ENCODE measurements at regions not wholly inside any gene's neighbourhood (a gene's known extent, or its start where the extent isn't known, plus 50 kb on each side); places are given as distances from the start of the nearest gene placed in this dataset.
"Not testable (repeated sequence)": the region's sequence is repeated elsewhere in the genome, so short reads cannot be mapped to it uniquely, and the experiment has no call there.

- TF ChIP-seq FOXP2 (optimal IDR thresholded peaks at IDR 0.05; ENCODE audit: control extremely low read depth, extremely low read length, insufficient read depth) (no peak), EZH2 (IDR thresholded peaks at IDR 0.05) (no peak), POLR2AphosphoS5 (IDR thresholded peaks at IDR 0.05; ENCODE audit: borderline replicate concordance, low read depth, low read length) (no peak)
- Histone ChIP-seq H3K9ac (ENCODE audit: insufficient read length) (no peak overlapping the region), H3K4me3 (no peak overlapping the region), H3K27ac (no peak overlapping the region), H3K9me3 (ENCODE audit: low read depth, low read length) (no peaks in the 10 kb centered on the region), H3K36me3 (ENCODE audit: insufficient read depth, low read length) (no peaks in the 10 kb centered on the region)
- no peak for DNase-seq (ENCODE audit: low read depth, low spot score)
These were observed 170.7 kb upstream of the XIST start for GRCh38 chrX:74023203-74023602.

GRCh38 chrX:74018253-74018652 lies 165.7 kb upstream of the XIST start:
- Histone ChIP-seq H3K27ac (no peak overlapping the region), H3K9me3 (ENCODE audit: low read depth, low read length) (no peaks in the 10 kb centered on the region), H3K9ac (ENCODE audit: insufficient read length) (no peak overlapping the region), H3K36me3 (ENCODE audit: insufficient read depth, low read length) (no peaks in the 10 kb centered on the region), H3K4me3 (no peak overlapping the region)
- no peak for DNase-seq (ENCODE audit: low read depth, low spot score)
- no peak for TF ChIP-seq EZH2 (IDR thresholded peaks at IDR 0.05)
- TF ChIP-seq POLR2AphosphoS5 (IDR thresholded peaks at IDR 0.05; ENCODE audit: borderline replicate concordance, low read depth, low read length): no peak
- TF ChIP-seq FOXP2 (optimal IDR thresholded peaks at IDR 0.05; ENCODE audit: control extremely low read depth, extremely low read length, insufficient read depth): no peak

GRCh38 chrX:74015379-74016019 lies 163.0 kb upstream of the XIST start:
- H3K27ac ChIP-seq: no peak overlapping the region
- H3K9ac ChIP-seq (ENCODE audit: insufficient read length): no peak overlapping the region
- no peaks in the 10 kb centered on the region for H3K9me3 ChIP-seq (ENCODE audit: low read depth, low read length)
- no peak overlapping the region for H3K4me3 ChIP-seq
- TF ChIP-seq POLR2AphosphoS5 (IDR thresholded peaks at IDR 0.05; ENCODE audit: borderline replicate concordance, low read depth, low read length) (no peak), EZH2 (IDR thresholded peaks at IDR 0.05) (no peak), FOXP2 (optimal IDR thresholded peaks at IDR 0.05; ENCODE audit: control extremely low read depth, extremely low read length, insufficient read depth) (no peak)
- peak; percentile 72 for DNase-seq (ENCODE audit: low read depth, low spot score)
- H3K36me3 ChIP-seq (ENCODE audit: insufficient read depth, low read length): no peaks in the 10 kb centered on the region

GRCh38 chrX:74009041-74009440 lies 156.5 kb upstream of the XIST start:
- no peak for DNase-seq (ENCODE audit: low read depth, low spot score)
- peak overlapping the region; percentile 25; the same call in 1 of the 2 replicates for H3K27ac ChIP-seq
- H3K9me3 ChIP-seq (ENCODE audit: low read depth, low read length): no peaks in the 10 kb centered on the region
- H3K4me3 ChIP-seq: no peak overlapping the region
- H3K36me3 ChIP-seq (ENCODE audit: insufficient read depth, low read length): peaks cover 6% of the 10 kb centered on the region
- no peak for TF ChIP-seq POLR2AphosphoS5 (IDR thresholded peaks at IDR 0.05; ENCODE audit: borderline replicate concordance, low read depth, low read length)
- no peak for TF ChIP-seq FOXP2 (optimal IDR thresholded peaks at IDR 0.05; ENCODE audit: control extremely low read depth, extremely low read length, insufficient read depth)
- no peak for TF ChIP-seq EZH2 (IDR thresholded peaks at IDR 0.05)
- no peak overlapping the region for H3K9ac ChIP-seq (ENCODE audit: insufficient read length)

GRCh38 chrX:73992019-73992418 lies 139.5 kb upstream of the XIST start:
- H3K9me3 ChIP-seq (ENCODE audit: low read depth, low read length): peaks cover 4% of the 10 kb centered on the region; the same call in 1 of the 2 replicates
- no peak for TF ChIP-seq FOXP2 (optimal IDR thresholded peaks at IDR 0.05; ENCODE audit: control extremely low read depth, extremely low read length, insufficient read depth)
- TF ChIP-seq POLR2AphosphoS5 (IDR thresholded peaks at IDR 0.05; ENCODE audit: borderline replicate concordance, low read depth, low read length): no peak
- TF ChIP-seq EZH2 (IDR thresholded peaks at IDR 0.05): no peak
- H3K9ac ChIP-seq (ENCODE audit: insufficient read length): no peak overlapping the region
- no peak overlapping the region for H3K27ac ChIP-seq
- no peak overlapping the region for H3K4me3 ChIP-seq
- DNase-seq (ENCODE audit: low read depth, low spot score): no peak
- H3K36me3 ChIP-seq (ENCODE audit: insufficient read depth, low read length): peaks cover 57% of the 10 kb centered on the region

- no peak overlapping the region for H3K4me3 ChIP-seq
- no peaks in the 10 kb centered on the region for H3K9me3 ChIP-seq (ENCODE audit: low read depth, low read length)
- H3K36me3 ChIP-seq (ENCODE audit: insufficient read depth, low read length): peaks cover 48% of the 10 kb centered on the region
- TF ChIP-seq FOXP2 (optimal IDR thresholded peaks at IDR 0.05; ENCODE audit: control extremely low read depth, extremely low read length, insufficient read depth) (no peak), EZH2 (IDR thresholded peaks at IDR 0.05) (no peak), POLR2AphosphoS5 (IDR thresholded peaks at IDR 0.05; ENCODE audit: borderline replicate concordance, low read depth, low read length) (no peak)
- DNase-seq (ENCODE audit: low read depth, low spot score): no peak
- no peak overlapping the region for H3K9ac ChIP-seq (ENCODE audit: insufficient read length)
- H3K27ac ChIP-seq: no peak overlapping the region
These were observed 134.7 kb upstream of the XIST start for GRCh38 chrX:73987166-73987565.

GRCh38 chrX:73979551-73980131 lies 127.1 kb upstream of the XIST start:
- no peak overlapping the region for H3K9ac ChIP-seq (ENCODE audit: insufficient read length)
- peaks cover 28% of the 10 kb centered on the region for H3K36me3 ChIP-seq (ENCODE audit: insufficient read depth, low read length)
- TF ChIP-seq POLR2AphosphoS5 (IDR thresholded peaks at IDR 0.05; ENCODE audit: borderline replicate concordance, low read depth, low read length) (no peak), FOXP2 (optimal IDR thresholded peaks at IDR 0.05; ENCODE audit: control extremely low read depth, extremely low read length, insufficient read depth) (no peak), EZH2 (IDR thresholded peaks at IDR 0.05) (no peak)
- no peak for DNase-seq (ENCODE audit: low read depth, low spot score)
- no peak overlapping the region for H3K4me3 ChIP-seq
- H3K9me3 ChIP-seq (ENCODE audit: low read depth, low read length): no peaks in the 10 kb centered on the region
- H3K27ac ChIP-seq: 0 out of 2 replicates have a peak overlapping the region, but pooled peaks have one; percentile 16

- Histone ChIP-seq H3K9ac (ENCODE audit: insufficient read length) (no peak overlapping the region), H3K36me3 (ENCODE audit: insufficient read depth, low read length) (peaks cover 31% of the 10 kb centered on the region), H3K9me3 (ENCODE audit: low read depth, low read length) (no peaks in the 10 kb centered on the region), H3K4me3 (no peak overlapping the region), H3K27ac (no peak overlapping the region)
- TF ChIP-seq FOXP2 (optimal IDR thresholded peaks at IDR 0.05; ENCODE audit: control extremely low read depth, extremely low read length, insufficient read depth): no peak
- TF ChIP-seq EZH2 (IDR thresholded peaks at IDR 0.05): no peak
- DNase-seq (ENCODE audit: low read depth, low spot score): peak; percentile 22
These were observed 125.1 kb upstream of the XIST start for GRCh38 chrX:73977542-73978169.

- not testable (repeated sequence) for H3K9ac ChIP-seq (ENCODE audit: insufficient read length); H3K4me3 ChIP-seq; DNase-seq (ENCODE audit: low read depth, low spot score); H3K27ac ChIP-seq; H3K9me3 ChIP-seq (ENCODE audit: low read depth, low read length)
- peaks cover 52% of the 10 kb centered on the region for H3K36me3 ChIP-seq (ENCODE audit: insufficient read depth, low read length)
These were observed 114.9 kb upstream of the XIST start for GRCh38 chrX:73967461-73967860.

Data from SK-N-MC (cell line).